GM12878 (cell line): ENCODE measurements at regions not wholly inside any gene's neighbourhood (a gene's known extent, or its start where the extent isn't known, plus 50 kb on each side); places are given as distances from the start of the nearest gene placed in this dataset.

ENCODE experiments used
- ATAC-seq: fragments of 200-7000 bp; cut with Tn5 transposase; 3 replicates; pipeline ENCODE4 v1.9.1; 2020; ENCODE audit warnings: mild to moderate bottlenecking, moderate library complexity
- BruUV-seq: library from RNA; stranded (reverse); fragments of 400-500 nt; replicated peaks from 2 replicates; lab custom pipeline; 2021; lab: Mats Ljungman, UMichigan
- CTCF ChIA-PET: fragments of 300-600 bp; sonication (Branson Sonifier 250); formaldehyde crosslinking; extraction: SDS; loops from one replicate; lab custom pipeline; 2021; ENCODE audit warnings: inconsistent platforms; lab: Yijun Ruan, JAX
- POLR2A ChIA-PET: fragments of 350-600 bp; formaldehyde crosslinking; extraction: SDS; loops from one replicate; lab custom pipeline; 2021; ENCODE audit warnings: inconsistent platforms; lab: Charles Lee
- RAD21 ChIA-PET: fragments of 300-600 bp; sonication (Branson Sonifier 250); formaldehyde crosslinking; loops from one replicate; lab custom pipeline; 2023; ENCODE audit warnings: antibody characterized with exemption; ENCODE audit not compliant: unreplicated experiment; lab: Charles Lee
- SMC1A ChIA-PET: fragments of 300-600 bp; sonication (Branson Sonifier 250); formaldehyde crosslinking; loops from one replicate; lab custom pipeline; 2023; ENCODE audit not compliant: unreplicated experiment, uncharacterized antibody; lab: Charles Lee
- DNase-seq: peaks from one replicate; pipeline ENCODE4 v3.0.0-alpha.2; 2011; ENCODE audit warnings: low read depth, low spot score
- FAIRE-seq: peaks from 3 replicates; lab custom pipeline; 2011; peaks lifted over from hg19 to GRCh38; lab: Jason Lieb, UNC
- H2AFZ ChIP-seq: 2 replicates; pipeline ENCODE4 v1.6.0; 2011; ENCODE audit warnings: low read depth, low read length, control low read depth; ENCODE audit not compliant: control insufficient read depth
- H3K27ac ChIP-seq: 2 replicates; pipeline ENCODE4 v1.5.1; 2011; ENCODE audit warnings: control low read depth; ENCODE audit not compliant: control insufficient read depth, insufficient read depth
- H3K27me3 ChIP-seq, 2 experiments: replicated peaks in 1 of 2; 2 replicates each; pipeline versions ENCODE4 v1.6.0 to v1.6.1; 2011; ENCODE audit warnings: low read length in 1 of 2; ENCODE audit not compliant: control insufficient read depth in 2 of 2, insufficient read depth in 2 of 2
- H3K36me3 ChIP-seq, 2 experiments: 2 replicates each; pipeline ENCODE4 v1.5.1; 2011; ENCODE audit warnings: low read length in 1 of 2; ENCODE audit not compliant: control insufficient read depth in 2 of 2, insufficient read depth in 2 of 2
- H3K4me1 ChIP-seq: 2 replicates; pipeline ENCODE4 v1.6.1; 2011; ENCODE audit warnings: mild to moderate bottlenecking, low read length, moderate library complexity, mixed read lengths; ENCODE audit not compliant: control insufficient read depth, insufficient read depth
- H3K4me2 ChIP-seq: 2 replicates; pipeline ENCODE4 v1.6.0; 2011; ENCODE audit warnings: control low read depth; ENCODE audit not compliant: control insufficient read depth, insufficient read depth
- H3K4me3 ChIP-seq: fragments of 200-600 bp; sonication (generic); 2 replicates; pipeline ENCODE4 v1.5.1; 2016
- H3K79me2 ChIP-seq: 2 replicates; pipeline ENCODE4 v1.6.0; 2011; ENCODE audit warnings: low read length; ENCODE audit not compliant: control insufficient read depth, insufficient read depth
- H3K9ac ChIP-seq: 2 replicates; pipeline ENCODE4 v1.8.0; 2011; ENCODE audit warnings: low read length, control low read depth, mixed read lengths; ENCODE audit not compliant: control insufficient read depth, insufficient read depth
- H3K9me3 ChIP-seq: replicated peaks from 3 replicates; pipeline ENCODE4 v1.5.1; 2011; ENCODE audit warnings: mild to moderate bottlenecking, low read length; ENCODE audit not compliant: control insufficient read depth, insufficient read depth
- H4K20me1 ChIP-seq: 2 replicates; pipeline ENCODE4 v1.6.0; 2011; ENCODE audit not compliant: control insufficient read depth, insufficient read depth
- BHLHE40 ChIP-seq, 2 experiments: fragments of 450-650 bp in 1 of 2; IDR thresholded peaks; 2 replicates each; pipeline ENCODE4 v1.6.1; 2011 to 2017; ENCODE audit warnings: low read depth in 2 of 2, borderline replicate concordance in 1 of 2, improper control_type of control experiment in 1 of 2, low read length in 1 of 2, mild to moderate bottlenecking in 1 of 2
- CHD1 ChIP-seq: IDR thresholded peaks from 2 replicates; pipeline ENCODE4 v1.6.1; 2012; ENCODE audit warnings: low read depth, low read length, improper control_type of control experiment
- CTCF ChIP-seq, 3 experiments: IDR thresholded peaks in 2 of 3; conservative IDR thresholded peaks in 1 of 3; 2 replicates each; pipeline ENCODE4 v1.5.1; 2011; ENCODE audit warnings: low read depth in 3 of 3, low read length in 3 of 3, mild to moderate bottlenecking in 3 of 3, control low read depth in 2 of 3, moderate library complexity in 2 of 3, inconsistent platforms in 1 of 3, mixed read lengths in 1 of 3; ENCODE audit not compliant: control insufficient read depth in 2 of 3, insufficient read depth in 1 of 3; ENCODE audit errors: extremely low read depth in 1 of 3
- CUX1 ChIP-seq: IDR thresholded peaks from 2 replicates; pipeline ENCODE4 v1.6.1; 2012; ENCODE audit warnings: improper control_type of control experiment, low read depth, low read length; ENCODE audit not compliant: insufficient replicate concordance
- FOXK2 ChIP-seq: fragments of 450-650 bp; IDR thresholded peaks from 2 replicates; pipeline ENCODE4 v1.6.1; 2017; ENCODE audit warnings: mild to moderate bottlenecking, moderate library complexity
- FOXM1 ChIP-seq: IDR thresholded peaks from 2 replicates; pipeline ENCODE4 v1.6.1; 2012; ENCODE audit warnings: low read depth, mild to moderate bottlenecking, inconsistent platforms, low read length, moderate library complexity
- HCFC1 ChIP-seq: fragments of 150-350 bp; IDR thresholded peaks from 2 replicates; pipeline ENCODE4 v1.6.1; 2014; ENCODE audit warnings: low read length
- HDAC2 ChIP-seq: fragments of 200-600 bp; sonication (generic); IDR thresholded peaks from 2 replicates; pipeline ENCODE4 v1.6.1; 2017
- MTA2 ChIP-seq: fragments of 450-650 bp; IDR thresholded peaks from 2 replicates; pipeline ENCODE4 v1.6.1; 2016; ENCODE audit warnings: low read depth, mild to moderate bottlenecking, moderate library complexity
- POU2F2 ChIP-seq: IDR thresholded peaks from 3 replicates; pipeline ENCODE4 v1.6.1; 2011; ENCODE audit warnings: low read depth, mild to moderate bottlenecking, low read length, borderline replicate concordance
- SMAD1 ChIP-seq: fragments of 450-650 bp; IDR thresholded peaks from 2 replicates; pipeline ENCODE4 v1.6.1; 2018; ENCODE audit warnings: mild to moderate bottlenecking, low read depth; ENCODE audit not compliant: partially characterized antibody
- SMC3 ChIP-seq: IDR thresholded peaks from 2 replicates; pipeline ENCODE4 v1.6.1; 2011; ENCODE audit warnings: low read length, improper control_type of control experiment, borderline replicate concordance
- SP1 ChIP-seq: IDR thresholded peaks from one replicate; pipeline ENCODE4 v1.6.1; 2011; ENCODE audit warnings: low read depth, low read length
- SPI1 ChIP-seq: IDR thresholded peaks from 2 replicates; pipeline ENCODE4 v1.6.1; 2011; ENCODE audit warnings: low read depth, mild to moderate bottlenecking, low read length, moderate library complexity, borderline replicate concordance; ENCODE audit not compliant: insufficient read depth
- ZBTB33 ChIP-seq: fragments of 450-650 bp; IDR thresholded peaks from 2 replicates; pipeline ENCODE4 v1.6.1; 2017; ENCODE audit warnings: mild to moderate bottlenecking
- WGBS: methylation state at CpG from one replicate; pipeline ENCODE4 v1.1.6; 2016; ENCODE audit warnings: low lambda C conversion rate; ENCODE audit not compliant: insufficient replicate concordance, insufficient coverage; ENCODE audit errors: missing lambda C conversion rate; 5-methylcytosine and 5-hydroxymethylcytosine counted together
- in situ Hi-C: fragments of 300-500 bp; cut with MboI; formaldehyde crosslinking; loops from 9 replicates; pipeline ENCODE4 v1.14.3; 2018; ENCODE audit warnings: mixed read lengths
- intact Hi-C: fragments of 100-400 bp; cut with micrococcal nuclease; formaldehyde crosslinking; loops from one replicate; pipeline ENCODE4 v1.14.2; 2022; ENCODE audit not compliant: unreplicated experiment

- ChIA-PET POLR2A (no interaction called here), CTCF (interaction anchor here (0.7 to 1.0 kb wide), 2 partner anchors 15 to 33 kb away, joined by 3 to 4 read pairs; no protein-coding TSS in a partner anchor)
These were observed 97.8 kb downstream of the PCDH1 start for GRCh38 chr5:141780240-141780951.

More at GRCh38 chr5:141780240-141780951, 97.8 kb downstream of the PCDH1 start:
- Histone ChIP-seq H3K4me1 (no peaks in the 10 kb centered on the region), H3K4me2 (no peak overlapping the region), H2AFZ (no peak overlapping the region), H3K27ac (no peak overlapping the region), H3K36me3 (no peaks in the 10 kb centered on the region), H3K4me3 (no peak overlapping the region), H3K9ac (no peak overlapping the region), H3K27me3 (no peaks in the 10 kb centered on the region; a peak in 2 of 4 replicates), H4K20me1 (no peaks in the 10 kb centered on the region), H3K9me3 (no peaks in the 10 kb centered on the region), H3K79me2 (no peaks in the 10 kb centered on the region)
- DNase-seq (no peak), ATAC-seq (no peak), FAIRE-seq (no peak)
- WGBS: 67% methylated on average over 8 of the region's 10 CpGs
- in situ Hi-C loops: no loop called here
- intact Hi-C loops: no loop called here
- ChIA-PET RAD21 (interaction anchor here (0.6 to 1.2 kb wide), 3 partner anchors 99 to 180 kb away, joined by 3 to 5 read pairs (median 4); no protein-coding TSS in a partner anchor), SMC1A (no interaction called here)
- TF ChIP-seq BHLHE40 (IDR thresholded peaks at IDR 0.05; ENCODE audit: borderline replicate concordance in 1 of 2, low read depth in 2 of 2, low read length in 1 of 2) (no peak), HDAC2 (no peak), CTCF (IDR thresholded peaks at IDR 0.05 in 2 of 3, conservative IDR thresholded peaks at IDR 0.05 in 1 of 3; ENCODE audit: control insufficient read depth in 2 of 3, extremely low read depth in 1 of 3, insufficient read depth in 1 of 3, low read depth in 3 of 3, low read length in 3 of 3) (no peak), SMC3 (no peak), SP1 (no peak), MTA2 (no peak), ZBTB33 (no peak), CUX1 (no peak), FOXK2 (no peak), POU2F2 (no peak), HCFC1 (no peak), SMAD1 (no peak), CHD1 (no peak), FOXM1 (no peak), SPI1 (no peak)
- BruUV-seq: no TSS peak
